ENCODE measurements at regions not wholly inside any gene's neighbourhood (a gene's known extent, or its start where the extent isn't known, plus 50 kb on each side); places are given as distances from the start of the nearest gene placed in this dataset.

DNA sequence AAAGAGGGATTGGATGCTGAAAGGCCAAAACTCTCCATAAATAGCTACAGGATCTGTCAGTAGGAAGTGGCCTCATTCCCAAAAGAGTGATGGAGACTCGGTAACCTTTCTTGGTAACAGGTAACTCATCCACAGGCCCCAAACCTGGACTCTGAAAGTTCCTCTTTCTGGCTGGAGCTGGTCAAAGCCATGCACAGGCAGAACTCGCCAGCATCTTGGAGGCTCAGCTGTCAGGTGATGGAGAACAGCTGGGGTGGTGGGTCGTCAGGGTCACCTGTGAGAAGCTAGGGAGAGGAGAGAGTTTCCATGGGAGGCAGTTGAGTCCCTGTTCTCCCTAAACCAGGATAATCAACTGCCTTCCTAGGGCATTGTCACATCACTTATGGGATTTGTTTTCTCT, 354.3 kb upstream of the GATB start:
- no peak overlapping the region for H3K27ac ChIP-seq (ENCODE audit: control insufficient read depth, insufficient read depth)
- no TSS peak for BruUV-seq (replicated peaks)
- ChIA-PET SMC1A (ENCODE audit: uncharacterized antibody, unreplicated experiment) (no interaction called here), RAD21 (ENCODE audit: unreplicated experiment) (no interaction called here), POLR2A (no interaction called here), CTCF (no interaction called here)
- no peak overlapping the region for H3K4me3 ChIP-seq
- no peak for DNase-seq (ENCODE audit: low read depth, low spot score)
- H2AFZ ChIP-seq (ENCODE audit: control insufficient read depth, low read depth, low read length), result no peak overlapping the region
- in situ Hi-C loops (cut with MboI) (no loop called here), intact Hi-C loops (cut with micrococcal nuclease; ENCODE audit: unreplicated experiment) (no loop called here)
- FAIRE-seq, result no peak
- ATAC-seq, result no peak
- TF ChIP-seq, protein P1, sequence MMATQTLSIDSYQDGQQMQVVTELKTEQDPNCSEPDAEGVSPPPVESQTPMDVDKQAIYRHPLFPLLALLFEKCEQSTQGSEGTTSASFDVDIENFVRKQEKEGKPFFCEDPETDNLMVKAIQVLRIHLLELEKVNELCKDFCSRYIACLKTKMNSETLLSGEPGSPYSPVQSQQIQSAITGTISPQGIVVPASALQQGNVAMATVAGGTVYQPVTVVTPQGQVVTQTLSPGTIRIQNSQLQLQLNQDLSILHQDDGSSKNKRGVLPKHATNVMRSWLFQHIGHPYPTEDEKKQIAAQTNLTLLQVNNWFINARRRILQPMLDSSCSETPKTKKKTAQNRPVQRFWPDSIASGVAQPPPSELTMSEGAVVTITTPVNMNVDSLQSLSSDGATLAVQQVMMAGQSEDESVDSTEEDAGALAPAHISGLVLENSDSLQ (IDR thresholded peaks at IDR 0.05), result no peak
- TF ChIP-seq SRF (IDR thresholded peaks at IDR 0.05; ENCODE audit: low read depth in 2 of 2, low read length in 2 of 2), result no peak
- TF ChIP-seq SMAD1 (IDR thresholded peaks at IDR 0.05; ENCODE audit: low read depth, partially characterized antibody), result no peak
- TF ChIP-seq KDM1A (IDR thresholded peaks at IDR 0.05; ENCODE audit: borderline replicate concordance), result no peak
- TF ChIP-seq HCFC1 (IDR thresholded peaks at IDR 0.05; ENCODE audit: low read length), result no peak
- no peak for TF ChIP-seq EED (IDR thresholded peaks at IDR 0.05; ENCODE audit: low read depth)
- no peak for TF ChIP-seq TCF7 (IDR thresholded peaks at IDR 0.05; ENCODE audit: borderline replicate concordance)
- no peak for TF ChIP-seq NRF1 (conservative IDR thresholded peaks at IDR 0.05; ENCODE audit: low read depth, low read length)
- TF ChIP-seq GABPA (IDR thresholded peaks at IDR 0.05; ENCODE audit: low read depth), result no peak
- no peak for TF ChIP-seq TARDBP (IDR thresholded peaks at IDR 0.05; ENCODE audit: borderline replicate concordance)
- no peak for TF ChIP-seq BHLHE40 (IDR thresholded peaks at IDR 0.05; ENCODE audit: borderline replicate concordance in 1 of 2, low read depth in 2 of 2, low read length in 1 of 2)
- H3K27me3 ChIP-seq (replicated peaks in 1 of 2; ENCODE audit: control insufficient read depth in 2 of 2, insufficient read depth in 2 of 2, low read length in 1 of 2), result no peaks in the 10 kb centered on the region
- 59% methylated on average over 3 of the region's 3 CpGs for WGBS (ENCODE audit: insufficient coverage, insufficient replicate concordance, low lambda C conversion rate, missing lambda C conversion rate)
- H4K20me1 ChIP-seq (ENCODE audit: control insufficient read depth, insufficient read depth), result no peaks in the 10 kb centered on the region
- H3K36me3 ChIP-seq (ENCODE audit: control insufficient read depth in 2 of 2, insufficient read depth in 2 of 2, low read length in 1 of 2), result no peaks in the 10 kb centered on the region
- H3K79me2 ChIP-seq (ENCODE audit: control insufficient read depth, insufficient read depth, low read length), result no peaks in the 10 kb centered on the region
- no peaks in the 10 kb centered on the region for H3K9me3 ChIP-seq (replicated peaks; ENCODE audit: control insufficient read depth, insufficient read depth, low read length)
- H3K4me2 ChIP-seq (ENCODE audit: control insufficient read depth, insufficient read depth), result no peak overlapping the region
- H3K9ac ChIP-seq (ENCODE audit: control insufficient read depth, insufficient read depth, low read length), result no peak overlapping the region
- peaks cover 3% of the 10 kb centered on the region; the same call in 1 of the 2 replicates for H3K4me1 ChIP-seq (ENCODE audit: control insufficient read depth, insufficient read depth, low read length)

Data from GM12878 (cell line).